H1 (cell line): ENCODE measurements at regions not wholly inside any gene's neighbourhood (a gene's known extent, or its start where the extent isn't known, plus 50 kb on each side); places are given as distances from the start of the nearest gene placed in this dataset.

Experiments
- CBX5 ChIP-seq: fragments of 300-800, 300-1000 bp; sonication (generic); IDR thresholded peaks from 2 replicates; pipeline ENCODE4 v1.7.1; 2016; ENCODE audit warnings: antibody characterized with exemption, low read length, low read depth
- HDAC6 ChIP-seq: IDR thresholded peaks from one replicate; pipeline ENCODE4 v1.7.1; 2012; ENCODE audit warnings: low read depth, mild to moderate bottlenecking, inconsistent platforms, low read length, moderate library complexity
- KDM5A ChIP-seq: fragments of 200-600 bp; IDR thresholded peaks from 2 replicates; pipeline ENCODE4 v1.7.1; 2012; ENCODE audit warnings: mild to moderate bottlenecking, low read length, inconsistent platforms, mixed read lengths
- SIRT6 ChIP-seq: IDR thresholded peaks from one replicate; pipeline ENCODE4 v1.7.1; 2012; ENCODE audit warnings: low read length, inconsistent platforms
- SIX5 ChIP-seq: IDR thresholded peaks from 2 replicates; pipeline ENCODE4 v1.6.1; 2011; ENCODE audit warnings: mild to moderate bottlenecking, low read depth, low read length

- no peak for TF ChIP-seq KDM5A
- no peak for TF ChIP-seq SIX5
- no peak for TF ChIP-seq CBX5
- TF ChIP-seq SIRT6 = no peak
- no peak for TF ChIP-seq HDAC6
- TF ChIP-seq, all 59 proteins: peak for 0
These were observed 365.0 kb downstream of the MAT2B start (continued) for GRCh38 chr5:163870441-163870840.
